K562 (cell line): ENCODE measurements at regions not wholly inside any gene's neighbourhood (a gene's known extent, or its start where the extent isn't known, plus 50 kb on each side); places are given as distances from the start of the nearest gene placed in this dataset.

ENCODE experiments used
- ATAC-seq: fragments of 200-7000 bp; cut with Tn5 transposase; 3 replicates; pipeline ENCODE4 v1.9.1; 2020; ENCODE audit warnings: moderate library complexity
- BruUV-seq: library from RNA; stranded (reverse); fragments of 400-500 nt; replicated peaks from 2 replicates; lab custom pipeline; 2021; lab: Mats Ljungman, UMichigan
- CTCF ChIA-PET: fragments of 300-600 bp; formaldehyde crosslinking; extraction: SDS; loops from one replicate; lab custom pipeline; 2021; ENCODE audit warnings: low intra/inter-chr PET ratio; lab: Yijun Ruan, JAX
- POLR2A ChIA-PET: fragments of 300-600, 350-650 bp; sonication (Branson Sonifier 250); formaldehyde crosslinking; extraction: SDS; loops from one replicate; lab custom pipeline; 2021; ENCODE audit warnings: antibody characterized with exemption, inconsistent platforms; lab: Yijun Ruan, JAX
- DNase-seq, 4 experiments: peaks; one replicate each; pipeline versions ENCODE4 v3.0.0 to v3.0.0-alpha.2; 2011 to 2018; ENCODE audit warnings: low spot score in 3 of 4, mixed read lengths in 3 of 4; ENCODE audit errors: extremely low read depth in 1 of 4
- FAIRE-seq: peaks from 2 replicates; lab custom pipeline; 2011; peaks lifted over from hg19 to GRCh38; lab: Jason Lieb, UNC
- H2AFZ ChIP-seq: 2 replicates; pipeline ENCODE4 v1.6.0; 2011; ENCODE audit warnings: low read depth, low read length, control low read depth, inconsistent platforms
- H3K27ac ChIP-seq: fragments of 200-600 bp; 3 replicates; pipeline ENCODE4 v1.8.0; 2011; ENCODE audit warnings: low read depth, mild to moderate bottlenecking, control low read depth, inconsistent platforms, low read length, moderate library complexity, mixed read lengths; ENCODE audit errors: extremely low read depth
- H3K27me3 ChIP-seq, 2 experiments: fragments of 300-600 bp in 1 of 2; 2 replicates in 1 of 2; 3 replicates in 1 of 2; pipeline versions ENCODE4 v1.6.0 to v1.8.0; 2011; ENCODE audit warnings: inconsistent platforms in 2 of 2, low read length in 2 of 2, mild to moderate bottlenecking in 1 of 2, mixed read lengths in 1 of 2, moderate library complexity in 1 of 2; ENCODE audit not compliant: control insufficient read depth in 2 of 2, insufficient read depth in 2 of 2
- H3K36me3 ChIP-seq: fragments of 300-600 bp; 3 replicates; pipeline ENCODE4 v1.8.0; 2011; ENCODE audit warnings: mild to moderate bottlenecking, low read length, inconsistent platforms; ENCODE audit not compliant: control insufficient read depth, insufficient read depth
- H3K4me1 ChIP-seq, 2 experiments: fragments of 200-600 bp in 1 of 2; replicated peaks in 1 of 2; 2 replicates in 1 of 2; 3 replicates in 1 of 2; pipeline versions ENCODE4 v1.5.1 to v1.8.0; 2011; ENCODE audit warnings: inconsistent platforms in 2 of 2, low read length in 2 of 2, mild to moderate bottlenecking in 1 of 2, mixed read lengths in 1 of 2, moderate library complexity in 1 of 2; ENCODE audit not compliant: control insufficient read depth in 2 of 2, insufficient read depth in 2 of 2
- H3K4me2 ChIP-seq: 2 replicates; pipeline ENCODE4 v1.6.1; 2011; ENCODE audit warnings: low read length, control low read depth, inconsistent platforms, mixed read lengths; ENCODE audit not compliant: insufficient read depth
- H3K4me3 ChIP-seq: fragments of 200-600 bp; sonication (generic), shearing (Covaris generic); 2 replicates; pipeline ENCODE4 v1.5.1; 2016; ENCODE audit warnings: control low read depth, inconsistent platforms
- H3K79me2 ChIP-seq: fragments of 200-600 bp; 3 replicates; pipeline ENCODE4 v1.8.0; 2011; ENCODE audit warnings: low read length, inconsistent platforms; ENCODE audit not compliant: control insufficient read depth, insufficient read depth
- H3K9ac ChIP-seq, 2 experiments: 2 replicates each; pipeline versions ENCODE4 v1.6.0 to v1.6.1; 2011; ENCODE audit warnings: low read depth in 2 of 2, low read length in 2 of 2, control low read depth in 1 of 2, inconsistent platforms in 1 of 2, mild to moderate bottlenecking in 1 of 2, mixed read lengths in 1 of 2; ENCODE audit not compliant: insufficient read depth in 1 of 2
- H3K9me1 ChIP-seq: one replicate; pipeline ENCODE4 v1.6.0; 2011; ENCODE audit warnings: inconsistent platforms, mild to moderate bottlenecking, low read length, moderate library complexity; ENCODE audit not compliant: control insufficient read depth, insufficient read depth
- H3K9me3 ChIP-seq: replicated peaks from 2 replicates; pipeline ENCODE4 v1.5.1; 2011; ENCODE audit warnings: low read depth, low read length, inconsistent platforms; ENCODE audit not compliant: control insufficient read depth, insufficient read depth
- H4K20me1 ChIP-seq: replicated peaks from 2 replicates; pipeline ENCODE4 v1.6.1; 2011; ENCODE audit warnings: low read length, inconsistent platforms, mixed read lengths; ENCODE audit not compliant: control insufficient read depth, insufficient read depth
- ATF7 ChIP-seq: fragments of 450-650 bp; IDR thresholded peaks from 2 replicates; pipeline ENCODE4 v1.7.1; 2014; ENCODE audit warnings: mild to moderate bottlenecking, moderate library complexity
- ELF4 ChIP-seq: fragments of 450-650 bp; formaldehyde crosslinking; IDR thresholded peaks from 2 replicates; pipeline ENCODE4 v1.4.0; 2022; ENCODE audit warnings: missing genetic modification characterization
- FOXA1 ChIP-seq: fragments of 450-650 bp; IDR thresholded peaks from 2 replicates; pipeline ENCODE4 v1.6.1; 2016; ENCODE audit warnings: mild to moderate bottlenecking, borderline replicate concordance
- IFI16 ChIP-seq: fragments of 250-450 bp; sonication (Bioruptor Pico); IDR thresholded peaks from 2 replicates; pipeline ENCODE4 v2.1.2; 2022; ENCODE audit warnings: mild to moderate bottlenecking, inconsistent platforms
- SMARCB1 ChIP-seq: IDR thresholded peaks from 2 replicates; pipeline ENCODE4 v1.6.1; 2011; ENCODE audit warnings: improper control_type of control experiment, low read depth; ENCODE audit not compliant: insufficient read length
- XRCC3 ChIP-seq: fragments of 450-650 bp; IDR thresholded peaks from 2 replicates; pipeline ENCODE4 v1.6.1; 2017; ENCODE audit warnings: mild to moderate bottlenecking, moderate library complexity
- ZBED1 ChIP-seq: IDR thresholded peaks from 2 replicates; pipeline ENCODE4 v1.6.1; 2014
- ZNF146 ChIP-seq: IDR thresholded peaks from one replicate; pipeline ENCODE4 v1.6.1; 2018; ENCODE audit warnings: missing compliant biosample characterization; ENCODE audit not compliant: unreplicated experiment
- ZNF197 ChIP-seq: fragments of 200-800 bp; sonication (Bioruptor generic); IDR thresholded peaks from 2 replicates; pipeline ENCODE4 v1.6.1; 2016; ENCODE audit warnings: low read depth, missing genetic modification characterization, missing compliant biosample characterization
- ZNF3 ChIP-seq: fragments of 250-450 bp; sonication (Bioruptor Pico); IDR thresholded peaks from 2 replicates; pipeline ENCODE4 v1.5.0; 2021; ENCODE audit warnings: mild to moderate bottlenecking, moderate library complexity
- ZNF592 ChIP-seq: fragments of 450-650 bp; IDR thresholded peaks from 2 replicates; pipeline ENCODE4 v1.6.1; 2017; ENCODE audit warnings: antibody characterized with exemption, mild to moderate bottlenecking
- WGBS: fragments of 100-300 bp; shearing (Covaris generic); methylation state at CpG from one replicate; pipeline ENCODE4 v1.1.6; 2016; ENCODE audit warnings: low coverage, mixed read lengths; ENCODE audit not compliant: insufficient coverage; ENCODE audit errors: missing lambda C conversion rate; 5-methylcytosine and 5-hydroxymethylcytosine counted together
- in situ Hi-C: fragments of 300-500 bp; cut with MboI; formaldehyde crosslinking; loops from 4 replicates; pipeline ENCODE4 v1.15.0; 2018; ENCODE audit warnings: inconsistent platforms, mixed read lengths
- intact Hi-C: fragments of 100-400 bp; cut with micrococcal nuclease; formaldehyde crosslinking; loops from 2 replicates; pipeline ENCODE4 v1.14.2; 2022
- TF ChIP-seq, protein P1 (sequence below): fragments of 450-650 bp; IDR thresholded peaks from 2 replicates; pipeline ENCODE4 v1.6.1; 2016; ENCODE audit warnings: borderline replicate concordance
- TF ChIP-seq, protein P2 (sequence below): fragments of 250-450 bp; sonication (Bioruptor Pico); IDR thresholded peaks from 2 replicates; pipeline ENCODE4 v1.4.0; 2020; ENCODE audit warnings: mild to moderate bottlenecking
- TF ChIP-seq, protein P3 (sequence below): IDR thresholded peaks from 2 replicates; pipeline ENCODE4 v1.6.1; 2011; ENCODE audit not compliant: insufficient read length; ENCODE audit errors: extremely low read depth

GRCh38 chr6:138580801-138581200 is 81.5 kb upstream of the NHSL1 start:
- H3K4me2 ChIP-seq, result no peak overlapping the region
- peaks cover 43 to 47% of the 10 kb centered on the region in 2 experiments for H3K27me3 ChIP-seq
- POLR2A ChIA-PET, result interaction anchor here (1.2 kb wide), 1 partner anchor 23 kb away, joined by 4 read pairs; no protein-coding TSS in a partner anchor
- intact Hi-C loops, result no loop called here
- no peaks in the 10 kb centered on the region for H3K4me1 ChIP-seq
- no peaks in the 10 kb centered on the region for H3K9me3 ChIP-seq
- H2AFZ ChIP-seq, result no peak overlapping the region
- CTCF ChIA-PET, result no interaction called here
- H3K27ac ChIP-seq, result no peak overlapping the region
- no peaks in the 10 kb centered on the region for H3K9me1 ChIP-seq
- TF ChIP-seq IFI16 (no peak), XRCC3 (no peak), ZNF146 (CRISPR knock-in tag) (no peak), ZBED1 (no peak), FOXA1 (no peak), SMARCB1 (no peak), ELF4 (CRISPR knock-in tag) (no peak), ZNF592 (no peak), ZNF197 (CRISPR knock-in tag) (no peak), ATF7 (no peak), ZNF3 (no peak)
- TF ChIP-seq, protein P1, sequence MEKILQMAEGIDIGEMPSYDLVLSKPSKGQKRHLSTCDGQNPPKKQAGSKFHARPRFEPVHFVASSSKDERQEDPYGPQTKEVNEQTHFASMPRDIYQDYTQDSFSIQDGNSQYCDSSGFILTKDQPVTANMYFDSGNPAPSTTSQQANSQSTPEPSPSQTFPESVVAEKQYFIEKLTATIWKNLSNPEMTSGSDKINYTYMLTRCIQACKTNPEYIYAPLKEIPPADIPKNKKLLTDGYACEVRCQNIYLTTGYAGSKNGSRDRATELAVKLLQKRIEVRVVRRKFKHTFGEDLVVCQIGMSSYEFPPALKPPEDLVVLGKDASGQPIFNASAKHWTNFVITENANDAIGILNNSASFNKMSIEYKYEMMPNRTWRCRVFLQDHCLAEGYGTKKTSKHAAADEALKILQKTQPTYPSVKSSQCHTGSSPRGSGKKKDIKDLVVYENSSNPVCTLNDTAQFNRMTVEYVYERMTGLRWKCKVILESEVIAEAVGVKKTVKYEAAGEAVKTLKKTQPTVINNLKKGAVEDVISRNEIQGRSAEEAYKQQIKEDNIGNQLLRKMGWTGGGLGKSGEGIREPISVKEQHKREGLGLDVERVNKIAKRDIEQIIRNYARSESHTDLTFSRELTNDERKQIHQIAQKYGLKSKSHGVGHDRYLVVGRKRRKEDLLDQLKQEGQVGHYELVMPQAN, result no peak
- TF ChIP-seq, protein P2, sequence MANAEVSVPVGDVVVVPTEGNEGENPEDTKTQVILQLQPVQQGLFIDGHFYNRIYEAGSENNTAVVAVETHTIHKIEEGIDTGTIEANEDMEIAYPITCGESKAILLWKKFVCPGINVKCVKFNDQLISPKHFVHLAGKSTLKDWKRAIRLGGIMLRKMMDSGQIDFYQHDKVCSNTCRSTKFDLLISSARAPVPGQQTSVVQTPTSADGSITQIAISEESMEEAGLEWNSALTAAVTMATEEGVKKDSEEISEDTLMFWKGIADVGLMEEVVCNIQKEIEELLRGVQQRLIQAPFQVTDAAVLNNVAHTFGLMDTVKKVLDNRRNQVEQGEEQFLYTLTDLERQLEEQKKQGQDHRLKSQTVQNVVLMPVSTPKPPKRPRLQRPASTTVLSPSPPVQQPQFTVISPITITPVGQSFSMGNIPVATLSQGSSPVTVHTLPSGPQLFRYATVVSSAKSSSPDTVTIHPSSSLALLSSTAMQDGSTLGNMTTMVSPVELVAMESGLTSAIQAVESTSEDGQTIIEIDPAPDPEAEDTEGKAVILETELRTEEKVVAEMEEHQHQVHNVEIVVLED, result no peak
- TF ChIP-seq, protein P3, sequence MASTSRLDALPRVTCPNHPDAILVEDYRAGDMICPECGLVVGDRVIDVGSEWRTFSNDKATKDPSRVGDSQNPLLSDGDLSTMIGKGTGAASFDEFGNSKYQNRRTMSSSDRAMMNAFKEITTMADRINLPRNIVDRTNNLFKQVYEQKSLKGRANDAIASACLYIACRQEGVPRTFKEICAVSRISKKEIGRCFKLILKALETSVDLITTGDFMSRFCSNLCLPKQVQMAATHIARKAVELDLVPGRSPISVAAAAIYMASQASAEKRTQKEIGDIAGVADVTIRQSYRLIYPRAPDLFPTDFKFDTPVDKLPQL, result no peak
- TF ChIP-seq, all 486 proteins: peak for 0
- in situ Hi-C loops, result no loop called here
- Histone ChIP-seq H4K20me1 (no peaks in the 10 kb centered on the region; the same call in 1 of the 2 replicates), H3K4me3 (no peak overlapping the region), H3K9ac (no peak overlapping the region), H3K36me3 (no peaks in the 10 kb centered on the region), H3K79me2 (no peaks in the 10 kb centered on the region)
- FAIRE-seq, result no peak
- DNase-seq, result no peak
- no peak for ATAC-seq
- WGBS, result under 1% methylated on average over 6 of the region's 6 CpGs
- BruUV-seq, result no TSS peak
